ENCODE measurements at regions not wholly inside any gene's neighbourhood (a gene's known extent, or its start where the extent isn't known, plus 50 kb on each side); places are given as distances from the start of the nearest gene placed in this dataset.
"Not testable (repeated sequence)": the region's sequence is repeated elsewhere in the genome, so short reads cannot be mapped to it uniquely, and the experiment has no call there.

- Histone ChIP-seq H3K9ac (ENCODE audit: low read depth, low read length) (no peak overlapping the region), H3K36me3 (ENCODE audit: control insufficient read depth, insufficient read depth, low read length) (no peaks in the 10 kb centered on the region), H3K4me1 (ENCODE audit: control insufficient read depth, insufficient read depth, low read length) (no peaks in the 10 kb centered on the region), H3K27me3 (ENCODE audit: control insufficient read depth, insufficient read depth, low read length) (no peaks in the 10 kb centered on the region), H3K4me3 (ENCODE audit: low read depth, low read length) (no peak overlapping the region), H3K9me3 (ENCODE audit: control insufficient read depth, insufficient read depth, low read length) (no peaks in the 10 kb centered on the region)
These were observed 145.9 kb downstream of the GJA1 start for GRCh38 chr6:121581327-121581726.

GRCh38 chr6:121582262-121582661, 146.8 kb downstream of the GJA1 start:
- Histone ChIP-seq H3K27me3 (ENCODE audit: control insufficient read depth, insufficient read depth, low read length) (no peaks in the 10 kb centered on the region), H3K9ac (ENCODE audit: low read depth, low read length) (no peak overlapping the region), H3K36me3 (ENCODE audit: control insufficient read depth, insufficient read depth, low read length) (no peaks in the 10 kb centered on the region), H3K4me1 (ENCODE audit: control insufficient read depth, insufficient read depth, low read length) (no peaks in the 10 kb centered on the region), H3K4me3 (ENCODE audit: low read depth, low read length) (no peak overlapping the region), H3K9me3 (ENCODE audit: control insufficient read depth, insufficient read depth, low read length) (no peaks in the 10 kb centered on the region)

- Histone ChIP-seq H3K9me3 (ENCODE audit: control insufficient read depth, insufficient read depth, low read length) (no peaks in the 10 kb centered on the region), H3K4me1 (ENCODE audit: control insufficient read depth, insufficient read depth, low read length) (no peaks in the 10 kb centered on the region), H3K9ac (ENCODE audit: low read depth, low read length) (no peak overlapping the region), H3K4me3 (ENCODE audit: low read depth, low read length) (no peak overlapping the region), H3K27me3 (ENCODE audit: control insufficient read depth, insufficient read depth, low read length) (no peaks in the 10 kb centered on the region), H3K36me3 (ENCODE audit: control insufficient read depth, insufficient read depth, low read length) (no peaks in the 10 kb centered on the region)
These were observed 149.3 kb downstream of the GJA1 start for GRCh38 chr6:121584586-121585369.

- H3K9me3 ChIP-seq (ENCODE audit: control insufficient read depth, insufficient read depth, low read length) = no peaks in the 10 kb centered on the region
- no peaks in the 10 kb centered on the region for H3K27me3 ChIP-seq (ENCODE audit: control insufficient read depth, insufficient read depth, low read length)
- H3K4me1 ChIP-seq (ENCODE audit: control insufficient read depth, insufficient read depth, low read length) = no peaks in the 10 kb centered on the region
- H3K4me3 ChIP-seq (ENCODE audit: low read depth, low read length) = no peak overlapping the region
- H3K36me3 ChIP-seq (ENCODE audit: control insufficient read depth, insufficient read depth, low read length) = no peaks in the 10 kb centered on the region
- H3K9ac ChIP-seq (ENCODE audit: low read depth, low read length) = no peak overlapping the region
These were observed 155.0 kb downstream of the GJA1 start for GRCh38 chr6:121590438-121590837.

- Histone ChIP-seq H3K36me3 (ENCODE audit: control insufficient read depth, insufficient read depth, low read length) (no peaks in the 10 kb centered on the region), H3K4me1 (ENCODE audit: control insufficient read depth, insufficient read depth, low read length) (no peaks in the 10 kb centered on the region), H3K9me3 (ENCODE audit: control insufficient read depth, insufficient read depth, low read length) (no peaks in the 10 kb centered on the region), H3K27me3 (ENCODE audit: control insufficient read depth, insufficient read depth, low read length) (no peaks in the 10 kb centered on the region), H3K4me3 (ENCODE audit: low read depth, low read length) (no peak overlapping the region), H3K9ac (ENCODE audit: low read depth, low read length) (no peak overlapping the region)
These were observed 155.5 kb downstream of the GJA1 start for GRCh38 chr6:121590916-121591315.

GRCh38 chr6:121592261-121592935, 157.0 kb downstream of the GJA1 start:
- no peaks in the 10 kb centered on the region for H3K27me3 ChIP-seq (ENCODE audit: control insufficient read depth, insufficient read depth, low read length)
- H3K9ac ChIP-seq (ENCODE audit: low read depth, low read length) = no peak overlapping the region
- H3K36me3 ChIP-seq (ENCODE audit: control insufficient read depth, insufficient read depth, low read length) = no peaks in the 10 kb centered on the region
- H3K9me3 ChIP-seq (ENCODE audit: control insufficient read depth, insufficient read depth, low read length) = no peaks in the 10 kb centered on the region
- no peak overlapping the region for H3K4me3 ChIP-seq (ENCODE audit: low read depth, low read length)
- no peaks in the 10 kb centered on the region for H3K4me1 ChIP-seq (ENCODE audit: control insufficient read depth, insufficient read depth, low read length)

GRCh38 chr6:121593011-121593641, 157.7 kb downstream of the GJA1 start:
- no peaks in the 10 kb centered on the region for H3K9me3 ChIP-seq (ENCODE audit: control insufficient read depth, insufficient read depth, low read length)
- H3K4me3 ChIP-seq (ENCODE audit: low read depth, low read length) = no peak overlapping the region
- H3K4me1 ChIP-seq (ENCODE audit: control insufficient read depth, insufficient read depth, low read length) = no peaks in the 10 kb centered on the region
- no peaks in the 10 kb centered on the region for H3K36me3 ChIP-seq (ENCODE audit: control insufficient read depth, insufficient read depth, low read length)
- no peak overlapping the region for H3K9ac ChIP-seq (ENCODE audit: low read depth, low read length)
- no peaks in the 10 kb centered on the region for H3K27me3 ChIP-seq (ENCODE audit: control insufficient read depth, insufficient read depth, low read length)

- Histone ChIP-seq H3K4me1 (ENCODE audit: control insufficient read depth, insufficient read depth, low read length) (no peaks in the 10 kb centered on the region), H3K4me3 (ENCODE audit: low read depth, low read length) (no peak overlapping the region), H3K9ac (ENCODE audit: low read depth, low read length) (no peak overlapping the region), H3K27me3 (ENCODE audit: control insufficient read depth, insufficient read depth, low read length) (no peaks in the 10 kb centered on the region), H3K9me3 (ENCODE audit: control insufficient read depth, insufficient read depth, low read length) (no peaks in the 10 kb centered on the region), H3K36me3 (ENCODE audit: control insufficient read depth, insufficient read depth, low read length) (no peaks in the 10 kb centered on the region)
These were observed 158.6 kb downstream of the GJA1 start for GRCh38 chr6:121594053-121594452.

- Histone ChIP-seq H3K27me3 (ENCODE audit: control insufficient read depth, insufficient read depth, low read length) (no peaks in the 10 kb centered on the region), H3K4me3 (ENCODE audit: low read depth, low read length) (no peak overlapping the region), H3K36me3 (ENCODE audit: control insufficient read depth, insufficient read depth, low read length) (no peaks in the 10 kb centered on the region), H3K9ac (ENCODE audit: low read depth, low read length) (no peak overlapping the region), H3K4me1 (ENCODE audit: control insufficient read depth, insufficient read depth, low read length) (no peaks in the 10 kb centered on the region), H3K9me3 (ENCODE audit: control insufficient read depth, insufficient read depth, low read length) (no peaks in the 10 kb centered on the region)
These were observed 160.2 kb downstream of the GJA1 start for GRCh38 chr6:121595646-121596045.

GRCh38 chr6:121596441-121596840, 161.0 kb downstream of the GJA1 start:
- no peak overlapping the region for H3K4me3 ChIP-seq (ENCODE audit: low read depth, low read length)
- H3K9me3 ChIP-seq (ENCODE audit: control insufficient read depth, insufficient read depth, low read length) = no peaks in the 10 kb centered on the region
- no peaks in the 10 kb centered on the region for H3K36me3 ChIP-seq (ENCODE audit: control insufficient read depth, insufficient read depth, low read length)
- no peaks in the 10 kb centered on the region for H3K27me3 ChIP-seq (ENCODE audit: control insufficient read depth, insufficient read depth, low read length)
- H3K4me1 ChIP-seq (ENCODE audit: control insufficient read depth, insufficient read depth, low read length) = no peaks in the 10 kb centered on the region
- no peak overlapping the region for H3K9ac ChIP-seq (ENCODE audit: low read depth, low read length)

GRCh38 chr6:121597654-121598053, 162.2 kb downstream of the GJA1 start:
- Histone ChIP-seq H3K9ac (ENCODE audit: low read depth, low read length) (no peak overlapping the region), H3K27me3 (ENCODE audit: control insufficient read depth, insufficient read depth, low read length) (no peaks in the 10 kb centered on the region), H3K4me1 (ENCODE audit: control insufficient read depth, insufficient read depth, low read length) (no peaks in the 10 kb centered on the region)

GRCh38 chr6:121599331-121599730, 163.9 kb downstream of the GJA1 start:
- H3K9ac ChIP-seq (ENCODE audit: low read depth, low read length); H3K27me3 ChIP-seq (ENCODE audit: control insufficient read depth, insufficient read depth, low read length); H3K36me3 ChIP-seq (ENCODE audit: control insufficient read depth, insufficient read depth, low read length); H3K9me3 ChIP-seq (ENCODE audit: control insufficient read depth, insufficient read depth, low read length); H3K4me1 ChIP-seq (ENCODE audit: control insufficient read depth, insufficient read depth, low read length); H3K4me3 ChIP-seq (ENCODE audit: low read depth, low read length): not testable (repeated sequence)

More at GRCh38 chr6:121597654-121598053, 162.2 kb downstream of the GJA1 start:
- Histone ChIP-seq H3K9me3 (ENCODE audit: control insufficient read depth, insufficient read depth, low read length) (no peaks in the 10 kb centered on the region), H3K36me3 (ENCODE audit: control insufficient read depth, insufficient read depth, low read length) (no peaks in the 10 kb centered on the region), H3K4me3 (ENCODE audit: low read depth, low read length) (no peak overlapping the region)
